ENCODE measurements at regions not wholly inside any gene's neighbourhood (a gene's known extent, or its start where the extent isn't known, plus 50 kb on each side); places are given as distances from the start of the nearest gene placed in this dataset.
"Not testable (repeated sequence)": the region's sequence is repeated elsewhere in the genome, so short reads cannot be mapped to it uniquely, and the experiment has no call there.

GRCh38 chr2:87301871-87302270, 280.2 kb upstream of the PLGLB1 start:
- not testable (repeated sequence) for TF ChIP-seq CTCF (IDR thresholded peaks at IDR 0.05; ENCODE audit: extremely low read depth in 1 of 2, insufficient read depth in 1 of 2, low read depth in 1 of 2, low read length in 2 of 2); MYC (IDR thresholded peaks at IDR 0.05; ENCODE audit: low read depth, low read length)
